Psoas muscle (tissue), 7 donors: ENCODE measurements at regions not wholly inside any gene's neighbourhood (a gene's known extent, or its start where the extent isn't known, plus 50 kb on each side); places are given as distances from the start of the nearest gene placed in this dataset.

ENCODE experiments used
- ATAC-seq, 4 donors: fragments of 200-7000 bp; cut with Tn5 transposase; one replicate each; pipeline ENCODE4 v1.9.1; 2020; ENCODE audit warnings: moderate library complexity in 3 of 4, mild to moderate bottlenecking in 2 of 4
- DNase-seq, 2 donors: peaks; one replicate each; pipeline ENCODE4 v3.0.0-alpha.2; 2020
- H3K27ac ChIP-seq: fragments of 200-600 bp; one replicate; pipeline ENCODE4 v1.8.0; 2022
- H3K27me3 ChIP-seq, 3 donors: fragments of 200-600 bp in 1 of 3; one replicate each; pipeline versions ENCODE4 v1.6.1 to v1.8.0; 2013 to 2022; ENCODE audit warnings: low read length in 2 of 3, mild to moderate bottlenecking in 2 of 3, moderate library complexity in 1 of 3; ENCODE audit not compliant: insufficient read depth in 3 of 3
- H3K36me3 ChIP-seq, 2 donors: fragments of 200-600 bp in 1 of 2; one replicate each; pipeline versions ENCODE4 v1.6.1 to v1.8.0; 2013 to 2022; ENCODE audit warnings: low read depth in 1 of 2, mild to moderate bottlenecking in 1 of 2, moderate library complexity in 1 of 2; ENCODE audit not compliant: insufficient read depth in 1 of 2
- H3K4me1 ChIP-seq: fragments of 200-600 bp; one replicate; pipeline ENCODE4 v1.8.0; 2022
- H3K4me3 ChIP-seq: fragments of 200-600 bp; one replicate; pipeline ENCODE4 v1.8.0; 2022; ENCODE audit warnings: mild to moderate bottlenecking
- H3K9me3 ChIP-seq: fragments of 200-600 bp; one replicate; pipeline ENCODE4 v1.8.0; 2022
- WGBS, 3 donors: extraction: QIAGEN DNeasy Blood & Tissue Kit; methylation state at CpG; one replicate each; pipeline versions ENCODE4 v1.1.6 to v1.1.7; 2013; 5-methylcytosine and 5-hydroxymethylcytosine counted together
- intact Hi-C, 2 donors: fragments of 100-400 bp; cut with DNase I; formaldehyde crosslinking; loops; one replicate each; pipeline versions ENCODE4 v1.11.0 to v1.14.2; 2022
- TF ChIP-seq, protein P1 (sequence below): fragments of 200-600 bp; IDR thresholded peaks from one replicate; pipeline ENCODE4 v1.8.0; 2022; ENCODE audit warnings: antibody characterized with exemption
- donor health status: healthy with polysubstance abuse.
- donor health status: DM: no; HTN: no; CAD: no; lungs with moderate emphysema.
- donor health status: Bipolar disorder and iron deficiency.
- donor health status: healthy.
- donor health status: DM: yes; HTN: yes; CAD: no.
- donor health status: DM: no; HTN: no; CAD: no.
- donor health status: DM: yes; HTN: yes; CAD: no.

DNA sequence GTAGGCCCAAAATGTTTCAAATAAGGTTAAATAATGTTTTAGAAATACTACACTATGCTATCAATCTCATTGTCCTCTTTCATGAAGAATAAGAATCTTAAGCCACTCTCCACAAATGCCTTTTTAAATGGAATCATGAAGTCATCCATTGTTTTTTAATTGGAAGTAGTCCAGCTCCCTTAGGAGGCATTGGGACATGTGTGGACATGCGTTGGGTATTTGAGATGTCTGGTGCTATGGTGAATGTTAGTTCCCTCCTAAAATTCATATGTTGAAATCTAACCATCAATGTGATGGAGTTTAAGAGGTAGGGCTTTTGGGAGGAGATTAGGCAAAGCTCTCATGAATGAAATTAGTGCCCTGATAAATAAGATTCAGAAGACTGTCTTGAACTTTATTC is 289.0 kb downstream of the C4orf33 start:
- ATAC-seq (no peak), DNase-seq (no peak)
- Histone ChIP-seq H3K4me3 (no peak overlapping the region), H3K4me1 (peaks cover 8% of the 10 kb centered on the region), H3K36me3 (no peaks in the 10 kb centered on the region), H3K27me3 (no peaks in the 10 kb centered on the region), H3K27ac (no peak overlapping the region), H3K9me3 (no peaks in the 10 kb centered on the region)
- 37 to 51% (median 45%) methylated on average over 1 of the region's 1 CpG for WGBS, 3 donors
- TF ChIP-seq, protein P1, sequence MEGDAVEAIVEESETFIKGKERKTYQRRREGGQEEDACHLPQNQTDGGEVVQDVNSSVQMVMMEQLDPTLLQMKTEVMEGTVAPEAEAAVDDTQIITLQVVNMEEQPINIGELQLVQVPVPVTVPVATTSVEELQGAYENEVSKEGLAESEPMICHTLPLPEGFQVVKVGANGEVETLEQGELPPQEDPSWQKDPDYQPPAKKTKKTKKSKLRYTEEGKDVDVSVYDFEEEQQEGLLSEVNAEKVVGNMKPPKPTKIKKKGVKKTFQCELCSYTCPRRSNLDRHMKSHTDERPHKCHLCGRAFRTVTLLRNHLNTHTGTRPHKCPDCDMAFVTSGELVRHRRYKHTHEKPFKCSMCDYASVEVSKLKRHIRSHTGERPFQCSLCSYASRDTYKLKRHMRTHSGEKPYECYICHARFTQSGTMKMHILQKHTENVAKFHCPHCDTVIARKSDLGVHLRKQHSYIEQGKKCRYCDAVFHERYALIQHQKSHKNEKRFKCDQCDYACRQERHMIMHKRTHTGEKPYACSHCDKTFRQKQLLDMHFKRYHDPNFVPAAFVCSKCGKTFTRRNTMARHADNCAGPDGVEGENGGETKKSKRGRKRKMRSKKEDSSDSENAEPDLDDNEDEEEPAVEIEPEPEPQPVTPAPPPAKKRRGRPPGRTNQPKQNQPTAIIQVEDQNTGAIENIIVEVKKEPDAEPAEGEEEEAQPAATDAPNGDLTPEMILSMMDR, result no peak
- intact Hi-C loops, result no loop called here

GRCh38 chr4:129387666-129388065 is 291.7 kb downstream of the C4orf33 start:
- no peaks in the 10 kb centered on the region for H3K36me3 ChIP-seq
- no peak for ATAC-seq
- no peak for DNase-seq
- no peak overlapping the region for H3K27ac ChIP-seq
- intact Hi-C loops, result no loop called here
- no peak overlapping the region for H3K4me3 ChIP-seq
- H3K4me1 ChIP-seq, result peaks cover 8% of the 10 kb centered on the region
- TF ChIP-seq, protein P1, result no peak
- no peaks in the 10 kb centered on the region for H3K9me3 ChIP-seq
- H3K27me3 ChIP-seq, result no peaks in the 10 kb centered on the region

GRCh38 chr4:129393976-129394375 is 298.0 kb downstream of the C4orf33 start:
- intact Hi-C loops, result no loop called here
- Histone ChIP-seq H3K4me3 (no peak overlapping the region), H3K36me3 (no peaks in the 10 kb centered on the region), H3K27me3 (no peaks in the 10 kb centered on the region), H3K4me1 (no peaks in the 10 kb centered on the region), H3K9me3 (no peaks in the 10 kb centered on the region), H3K27ac (no peak overlapping the region)
- WGBS, 3 donors, result 85 to 88% (median 86%) methylated on average over 4 of the region's 4 CpGs
- DNase-seq (no peak), ATAC-seq (no peak)
- TF ChIP-seq, protein P1, result no peak

- Histone ChIP-seq H3K4me3 (no peak overlapping the region), H3K36me3 (no peaks in the 10 kb centered on the region), H3K27me3 (no peaks in the 10 kb centered on the region), H3K9me3 (no peaks in the 10 kb centered on the region), H3K27ac (no peak overlapping the region), H3K4me1 (no peaks in the 10 kb centered on the region)
- TF ChIP-seq, protein P1, result no peak
- intact Hi-C loops, result no loop called here
- 77 to 81% (median 80%) methylated on average over 6 of the region's 6 CpGs for WGBS, 3 donors
- ATAC-seq (no peak), DNase-seq (no peak)
Measured at GRCh38 chr4:129394635-129395034, 298.7 kb downstream of the C4orf33 start.

GRCh38 chr4:129403848-129404247 is 307.9 kb downstream of the C4orf33 start:
- Histone ChIP-seq H3K36me3 (no peaks in the 10 kb centered on the region), H3K4me3 (no peak overlapping the region), H3K9me3 (no peaks in the 10 kb centered on the region), H3K4me1 (no peaks in the 10 kb centered on the region), H3K27ac (no peak overlapping the region), H3K27me3 (no peaks in the 10 kb centered on the region)
- intact Hi-C loops, result no loop called here
- no peak for DNase-seq
- TF ChIP-seq, protein P1, result no peak
- WGBS, 3 donors, result 89 to 96% (median 90%) methylated on average over 1 of the region's 1 CpG
- ATAC-seq, result no peak
